Heart right ventricle (tissue), 16 donors: ENCODE measurements at regions not wholly inside any gene's neighbourhood (a gene's known extent, or its start where the extent isn't known, plus 50 kb on each side); places are given as distances from the start of the nearest gene placed in this dataset.

Source experiments
- ATAC-seq, 8 donors: fragments of 200-7000 bp; cut with Tn5 transposase; one replicate each; pipeline ENCODE4 v1.9.1; 2020; ENCODE audit warnings: mild to moderate bottlenecking in 8 of 8, moderate library complexity in 8 of 8, moderate number of reproducible peaks in 1 of 8
- DNase-seq, 2 donors: peaks; one replicate each; pipeline ENCODE4 v3.0.0-alpha.2; 2020
- H3K27ac ChIP-seq, 10 donors: fragments of 200-600 bp; sonication (generic) in 2 of 10; one replicate each; pipeline versions ENCODE4 v1.5.0 to v1.8.0; 2020 to 2022; ENCODE audit warnings: mild to moderate bottlenecking in 3 of 10
- H3K27me3 ChIP-seq, 7 donors: fragments of 200-600 bp; one replicate each; pipeline ENCODE4 v1.8.0; 2021 to 2022; ENCODE audit warnings: mild to moderate bottlenecking in 2 of 7
- H3K36me3 ChIP-seq, 9 donors: fragments of 200-600 bp; sonication (generic) in 1 of 9; one replicate each; pipeline versions ENCODE4 v1.5.0 to v1.8.0; 2020 to 2022; ENCODE audit warnings: mild to moderate bottlenecking in 2 of 9
- H3K4me1 ChIP-seq, 9 donors: fragments of 200-600 bp; sonication (generic) in 1 of 9; one replicate each; pipeline versions ENCODE4 v1.5.0 to v1.8.0; 2020 to 2022; ENCODE audit warnings: mild to moderate bottlenecking in 4 of 9
- H3K4me3 ChIP-seq, 10 donors: fragments of 200-600 bp; sonication (generic) in 2 of 10; one replicate each; pipeline versions ENCODE4 v1.5.0 to v1.8.0; 2020 to 2022; ENCODE audit warnings: mild to moderate bottlenecking in 7 of 10, moderate library complexity in 2 of 10
- H3K9me3 ChIP-seq, 11 donors: fragments of 200-600 bp in 10 of 11; sonication (generic) in 2 of 11; one replicate each; pipeline versions ENCODE4 v1.5.0 to v1.8.0; 2013 to 2022; ENCODE audit warnings: mild to moderate bottlenecking in 2 of 11, control low read depth in 1 of 11, moderate library complexity in 1 of 11
- CTCF ChIP-seq, 9 donors: fragments of 200-600 bp; sonication (generic) in 2 of 9; IDR thresholded peaks; one replicate each; pipeline versions ENCODE4 v1.5.0 to v1.8.0; 2021 to 2022; ENCODE audit warnings: antibody characterized with exemption in 9 of 9, mild to moderate bottlenecking in 5 of 9, moderate library complexity in 1 of 9
- WGBS, 2 donors: extraction: QIAGEN DNeasy Blood & Tissue Kit; methylation state at CpG; one replicate each; pipeline ENCODE4 v1.1.7; 2013; ENCODE audit warnings: inconsistent platforms in 1 of 2; 5-methylcytosine and 5-hydroxymethylcytosine counted together
- intact Hi-C, 10 donors: fragments of 100-400 bp; cut with DNase I; formaldehyde crosslinking; loops; one replicate each; pipeline versions ENCODE4 v1.11.1 to v1.14.2; 2022
- donor health status: Arrhythmogenic right ventricular cardiomyopathy.
- donor health status: ischemic (EF 13 %, LVEDD 7.1; RV severe dilation, severe dysfunction).
- donor health status: healthy with polysubstance abuse.
- donor health status: DM: no; HTN: yes; CAD: no.
- donor health status: DM: no; HTN: no; CAD: no.
- donor health status: ischemic (EF 25% LVEDD 6.9; RV normal size, moderate dysfunction).
- donor health status: ischemic (EF 25% LVEDD 5.7; RV mildly dilated, moderate dysfunction).
- donor health status: healthy.
- donor health status: DM: yes; HTN: yes; CAD: no.
- donor health status: Ischemic cardiomyopathy.
- donor health status: ischemic (EF 35%, LVEDD 5.7; RV mildly dilated, moderate dysfunction).
- donor health status: nonischemic (EF 11% LVEDD 7.7; RV severe dilation, severe dysfunction).
- donor health status: DM: yes; HTN: yes; CAD: no.
- donor health status: PGD.
- donor health status: ischemic (EF 29% LVEDD 5.4; RV normal size, mild dysfunction).
- donor health status: nonischemic (EF 23%, LVEDD 6.1; RV moderate dilation, normal function).

GRCh38 chr7:124254396-124254795 lies 221.5 kb upstream of the TMEM229A start:
- Histone ChIP-seq H3K36me3 (no peaks in the 10 kb centered on the region), H3K4me3 (no peak overlapping the region), H3K27me3 (no peaks in the 10 kb centered on the region), H3K9me3 (peaks cover 0 to 4% (median 0%) of the 10 kb centered on the region in 11 donors), H3K27ac (no peak overlapping the region), H3K4me1 (peaks cover 0 to 19% (median 4%) of the 10 kb centered on the region in 9 donors)
- ATAC-seq = no peak
- DNase-seq = no peak
- TF ChIP-seq CTCF (IDR thresholded peaks at IDR 0.05) = no peak
- intact Hi-C loops = no loop called here

- H3K27ac ChIP-seq = no peak overlapping the region
- H3K27me3 ChIP-seq = no peaks in the 10 kb centered on the region
- ATAC-seq (no peak), DNase-seq (no peak)
- intact Hi-C loops = no loop called here
- no peak for TF ChIP-seq CTCF (IDR thresholded peaks at IDR 0.05)
- H3K4me3 ChIP-seq = no peak overlapping the region
- peaks cover 0 to 11% (median 0%) of the 10 kb centered on the region in 11 donors for H3K9me3 ChIP-seq
- peaks cover 0 to 12% (median 4%) of the 10 kb centered on the region in 9 donors for H3K4me1 ChIP-seq
- H3K36me3 ChIP-seq = no peaks in the 10 kb centered on the region
Measured at GRCh38 chr7:124251636-124252035, 218.8 kb upstream of the TMEM229A start.

GRCh38 chr7:124250297-124251034 lies 217.6 kb upstream of the TMEM229A start:
- 75 to 84% methylated on average over 5 of the region's 5 CpGs for WGBS, 2 donors
- DNase-seq (no peak), ATAC-seq (no peak)
- intact Hi-C loops = no loop called here
- Histone ChIP-seq H3K4me1 (peaks cover 0 to 8% (median 3%) of the 10 kb centered on the region in 9 donors), H3K27me3 (no peaks in the 10 kb centered on the region), H3K27ac (no peak overlapping the region), H3K36me3 (no peaks in the 10 kb centered on the region), H3K4me3 (no peak overlapping the region), H3K9me3 (peaks cover 0 to 11% (median 0%) of the 10 kb centered on the region in 11 donors)
- no peak for TF ChIP-seq CTCF (IDR thresholded peaks at IDR 0.05)

GRCh38 chr7:124247691-124248090 lies 214.8 kb upstream of the TMEM229A start:
- intact Hi-C loops = no loop called here
- TF ChIP-seq CTCF (IDR thresholded peaks at IDR 0.05) = no peak
- Histone ChIP-seq H3K36me3 (no peaks in the 10 kb centered on the region), H3K27ac (no peak overlapping the region), H3K4me1 (no peaks in the 10 kb centered on the region), H3K4me3 (no peak overlapping the region), H3K9me3 (peaks cover 0 to 11% (median 0%) of the 10 kb centered on the region in 11 donors), H3K27me3 (no peaks in the 10 kb centered on the region)
- no peak for ATAC-seq
- WGBS, 2 donors = 40 to 65% methylated on average over 2 of the region's 2 CpGs
- DNase-seq = no peak
